Neural cell (in vitro differentiated cells): ENCODE measurements at regions not wholly inside any gene's neighbourhood (a gene's known extent, or its start where the extent isn't known, plus 50 kb on each side); places are given as distances from the start of the nearest gene placed in this dataset.

Experiments
- H2AFZ ChIP-seq: fragments of 200-600, 300-800 bp; sonication (generic), shearing (Covaris generic); 2 replicates; pipeline ENCODE4 v1.6.0; 2014; ENCODE audit warnings: low read depth, mild to moderate bottlenecking, antibody characterized with exemption, low read length, moderate library complexity
- H3F3A ChIP-seq: fragments of 200-600 bp; shearing (Covaris generic); 2 replicates; pipeline ENCODE4 v1.6.1; 2016; ENCODE audit warnings: mild to moderate bottlenecking, moderate library complexity, mixed read lengths, antibody characterized with exemption, low read length; ENCODE audit not compliant: insufficient read depth, poor library complexity, severe bottlenecking
- H3K27ac ChIP-seq: fragments of 200-600, 300-800 bp; sonication (generic), shearing (Covaris generic); 2 replicates; pipeline ENCODE4 v1.5.1; 2014; ENCODE audit warnings: mild to moderate bottlenecking, low read length, moderate library complexity
- H3K27me3 ChIP-seq: fragments of 300-800, 200-600 bp; sonication (generic), shearing (Covaris generic); 2 replicates; pipeline ENCODE4 v1.6.0; 2014; ENCODE audit warnings: mild to moderate bottlenecking, low read depth, low read length, moderate library complexity; ENCODE audit not compliant: insufficient read depth
- H3K36me3 ChIP-seq: fragments of 300-800, 200-600 bp; sonication (generic), shearing (Covaris generic); 2 replicates; pipeline ENCODE4 v1.5.1; 2014; ENCODE audit warnings: mild to moderate bottlenecking, antibody characterized with exemption, low read length, moderate library complexity; ENCODE audit not compliant: insufficient read depth
- H3K4me2 ChIP-seq: fragments of 300-800, 200-600 bp; sonication (generic), shearing (Covaris generic); 2 replicates; pipeline ENCODE4 v1.6.0; 2014; ENCODE audit warnings: mild to moderate bottlenecking, low read length
- H3K4me3 ChIP-seq: fragments of 300-800, 200-600 bp; sonication (generic), shearing (Covaris generic); 2 replicates; pipeline ENCODE4 v1.5.1; 2014; ENCODE audit warnings: mild to moderate bottlenecking, low read length, moderate library complexity
- H3K79me2 ChIP-seq: fragments of 200-600 bp; shearing (Covaris generic); replicated peaks from 2 replicates; pipeline ENCODE4 v1.6.0; 2014; ENCODE audit warnings: mild to moderate bottlenecking, low read length, moderate library complexity; ENCODE audit not compliant: insufficient read depth
- H3K9ac ChIP-seq: fragments of 300-800, 200-600 bp; sonication (generic), shearing (Covaris generic); 2 replicates; pipeline ENCODE4 v1.6.1; 2016; ENCODE audit warnings: mild to moderate bottlenecking, low read length, mixed read lengths
- H3K9me2 ChIP-seq: fragments of 200-600 bp; shearing (Covaris generic); 2 replicates; pipeline ENCODE4 v1.6.1; 2016; ENCODE audit warnings: mild to moderate bottlenecking, low read length, mixed read lengths; ENCODE audit not compliant: insufficient read depth
- H3K9me3 ChIP-seq: fragments of 200-600, 300-800 bp; sonication (generic), shearing (Covaris generic); 2 replicates; pipeline ENCODE4 v1.6.1; 2016; ENCODE audit warnings: mild to moderate bottlenecking, mixed run types, low read length, moderate library complexity, mixed read lengths
- H4K20me1 ChIP-seq: fragments of 200-600 bp; shearing (Covaris generic); 2 replicates; pipeline ENCODE4 v1.6.1; 2016; ENCODE audit warnings: mild to moderate bottlenecking, mixed run types; ENCODE audit not compliant: insufficient read depth
- CTCF ChIP-seq: fragments of 450-650 bp; IDR thresholded peaks from 2 replicates; pipeline ENCODE4 v1.5.1; 2014; ENCODE audit warnings: antibody characterized with exemption, mild to moderate bottlenecking, moderate library complexity; ENCODE audit not compliant: poor library complexity, severe bottlenecking
- EP300 ChIP-seq: fragments of 450-650 bp; conservative IDR thresholded peaks from 2 replicates; pipeline ENCODE4 v1.6.1; 2014; ENCODE audit warnings: antibody characterized with exemption, mild to moderate bottlenecking, moderate library complexity; ENCODE audit not compliant: poor library complexity, severe bottlenecking
- EZH2 ChIP-seq: fragments of 200-600, 300-800 bp; shearing (Covaris generic), sonication (generic); IDR thresholded peaks from 2 replicates; pipeline ENCODE4 v1.6.1; 2014; ENCODE audit warnings: antibody characterized with exemption, low read length, borderline replicate concordance, mild to moderate bottlenecking; ENCODE audit not compliant: insufficient read depth, poor library complexity, severe bottlenecking
- MXI1 ChIP-seq: fragments of 450-650 bp; conservative IDR thresholded peaks from 2 replicates; pipeline ENCODE4 v1.6.1; 2014; ENCODE audit warnings: antibody characterized with exemption, mild to moderate bottlenecking; ENCODE audit not compliant: poor library complexity, severe bottlenecking
- POLR2AphosphoS5 ChIP-seq: IDR thresholded peaks from 2 replicates; pipeline ENCODE4 v1.6.1; 2012
- RAD21 ChIP-seq: fragments of 450-650 bp; conservative IDR thresholded peaks from 2 replicates; pipeline ENCODE4 v1.6.1; 2014; ENCODE audit warnings: antibody characterized with exemption, mild to moderate bottlenecking, moderate library complexity
- SMC3 ChIP-seq: fragments of 450-650 bp; conservative IDR thresholded peaks from 2 replicates; pipeline ENCODE4 v1.6.1; 2014; ENCODE audit warnings: antibody characterized with exemption, mild to moderate bottlenecking, moderate library complexity; ENCODE audit not compliant: poor library complexity
- TAF1 ChIP-seq: IDR thresholded peaks from 2 replicates; pipeline ENCODE4 v1.6.1; 2012; ENCODE audit warnings: low read depth
- TF ChIP-seq, protein P1 (sequence below): IDR thresholded peaks from 2 replicates; pipeline ENCODE4 v1.6.1; 2012; ENCODE audit warnings: borderline replicate concordance

GRCh38 chrX:125895518-125895917, 270.6 kb downstream of the DCAF12L2 start:
- H4K20me1 ChIP-seq = no peaks in the 10 kb centered on the region
- no peaks in the 10 kb centered on the region for H3K36me3 ChIP-seq
- no peaks in the 10 kb centered on the region for H3K9me2 ChIP-seq
- H2AFZ ChIP-seq = no peak overlapping the region
- no peak for TF ChIP-seq POLR2AphosphoS5
- no peak for TF ChIP-seq SMC3
- no peak for TF ChIP-seq CTCF
- no peak for TF ChIP-seq EZH2
- no peak for TF ChIP-seq TAF1
- no peak for TF ChIP-seq EP300
- no peaks in the 10 kb centered on the region for H3K9me3 ChIP-seq
- no peak overlapping the region for H3K27ac ChIP-seq
- H3K4me3 ChIP-seq = no peak overlapping the region
- no peaks in the 10 kb centered on the region for H3F3A ChIP-seq
- no peak overlapping the region for H3K9ac ChIP-seq
- H3K4me2 ChIP-seq = no peak overlapping the region
- no peaks in the 10 kb centered on the region for H3K79me2 ChIP-seq
- no peaks in the 10 kb centered on the region for H3K27me3 ChIP-seq

DNA sequence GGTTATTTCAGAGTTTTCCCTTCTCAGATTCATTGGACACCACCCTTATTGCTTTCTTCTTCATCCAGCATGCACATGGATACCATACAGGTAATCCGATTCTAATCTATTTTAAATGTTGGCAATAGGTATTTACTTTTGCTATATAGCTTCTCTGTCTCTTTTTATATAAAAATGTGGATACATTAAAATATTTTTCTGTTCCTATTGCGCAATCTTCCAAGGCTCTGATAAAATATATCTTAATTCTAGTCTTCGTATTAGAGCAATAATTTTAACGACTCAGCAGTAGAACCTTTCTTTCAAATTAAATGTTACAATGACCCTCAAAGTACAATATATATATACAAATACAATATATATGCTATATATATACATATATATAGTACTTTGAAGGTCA, 239.8 kb downstream of the DCAF12L2 start:
- Histone ChIP-seq H4K20me1 (no peaks in the 10 kb centered on the region), H3K36me3 (no peaks in the 10 kb centered on the region), H3K4me2 (no peak overlapping the region), H3K9me2 (no peaks in the 10 kb centered on the region), H3K27ac (no peak overlapping the region), H3K9me3 (no peaks in the 10 kb centered on the region), H3K27me3 (no peaks in the 10 kb centered on the region), H3K4me3 (no peak overlapping the region), H3F3A (no peaks in the 10 kb centered on the region), H3K79me2 (no peaks in the 10 kb centered on the region), H3K9ac (no peak overlapping the region), H2AFZ (no peak overlapping the region)
- TF ChIP-seq RAD21 (no peak), MXI1 (no peak), POLR2AphosphoS5 (no peak), EZH2 (no peak), TAF1 (no peak), EP300 (no peak), SMC3 (no peak), CTCF (no peak)
- TF ChIP-seq, protein P1, sequence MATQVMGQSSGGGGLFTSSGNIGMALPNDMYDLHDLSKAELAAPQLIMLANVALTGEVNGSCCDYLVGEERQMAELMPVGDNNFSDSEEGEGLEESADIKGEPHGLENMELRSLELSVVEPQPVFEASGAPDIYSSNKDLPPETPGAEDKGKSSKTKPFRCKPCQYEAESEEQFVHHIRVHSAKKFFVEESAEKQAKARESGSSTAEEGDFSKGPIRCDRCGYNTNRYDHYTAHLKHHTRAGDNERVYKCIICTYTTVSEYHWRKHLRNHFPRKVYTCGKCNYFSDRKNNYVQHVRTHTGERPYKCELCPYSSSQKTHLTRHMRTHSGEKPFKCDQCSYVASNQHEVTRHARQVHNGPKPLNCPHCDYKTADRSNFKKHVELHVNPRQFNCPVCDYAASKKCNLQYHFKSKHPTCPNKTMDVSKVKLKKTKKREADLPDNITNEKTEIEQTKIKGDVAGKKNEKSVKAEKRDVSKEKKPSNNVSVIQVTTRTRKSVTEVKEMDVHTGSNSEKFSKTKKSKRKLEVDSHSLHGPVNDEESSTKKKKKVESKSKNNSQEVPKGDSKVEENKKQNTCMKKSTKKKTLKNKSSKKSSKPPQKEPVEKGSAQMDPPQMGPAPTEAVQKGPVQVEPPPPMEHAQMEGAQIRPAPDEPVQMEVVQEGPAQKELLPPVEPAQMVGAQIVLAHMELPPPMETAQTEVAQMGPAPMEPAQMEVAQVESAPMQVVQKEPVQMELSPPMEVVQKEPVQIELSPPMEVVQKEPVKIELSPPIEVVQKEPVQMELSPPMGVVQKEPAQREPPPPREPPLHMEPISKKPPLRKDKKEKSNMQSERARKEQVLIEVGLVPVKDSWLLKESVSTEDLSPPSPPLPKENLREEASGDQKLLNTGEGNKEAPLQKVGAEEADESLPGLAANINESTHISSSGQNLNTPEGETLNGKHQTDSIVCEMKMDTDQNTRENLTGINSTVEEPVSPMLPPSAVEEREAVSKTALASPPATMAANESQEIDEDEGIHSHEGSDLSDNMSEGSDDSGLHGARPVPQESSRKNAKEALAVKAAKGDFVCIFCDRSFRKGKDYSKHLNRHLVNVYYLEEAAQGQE = no peak
